ENCODE measurements at regions not wholly inside any gene's neighbourhood (a gene's known extent, or its start where the extent isn't known, plus 50 kb on each side); places are given as distances from the start of the nearest gene placed in this dataset.

DNA sequence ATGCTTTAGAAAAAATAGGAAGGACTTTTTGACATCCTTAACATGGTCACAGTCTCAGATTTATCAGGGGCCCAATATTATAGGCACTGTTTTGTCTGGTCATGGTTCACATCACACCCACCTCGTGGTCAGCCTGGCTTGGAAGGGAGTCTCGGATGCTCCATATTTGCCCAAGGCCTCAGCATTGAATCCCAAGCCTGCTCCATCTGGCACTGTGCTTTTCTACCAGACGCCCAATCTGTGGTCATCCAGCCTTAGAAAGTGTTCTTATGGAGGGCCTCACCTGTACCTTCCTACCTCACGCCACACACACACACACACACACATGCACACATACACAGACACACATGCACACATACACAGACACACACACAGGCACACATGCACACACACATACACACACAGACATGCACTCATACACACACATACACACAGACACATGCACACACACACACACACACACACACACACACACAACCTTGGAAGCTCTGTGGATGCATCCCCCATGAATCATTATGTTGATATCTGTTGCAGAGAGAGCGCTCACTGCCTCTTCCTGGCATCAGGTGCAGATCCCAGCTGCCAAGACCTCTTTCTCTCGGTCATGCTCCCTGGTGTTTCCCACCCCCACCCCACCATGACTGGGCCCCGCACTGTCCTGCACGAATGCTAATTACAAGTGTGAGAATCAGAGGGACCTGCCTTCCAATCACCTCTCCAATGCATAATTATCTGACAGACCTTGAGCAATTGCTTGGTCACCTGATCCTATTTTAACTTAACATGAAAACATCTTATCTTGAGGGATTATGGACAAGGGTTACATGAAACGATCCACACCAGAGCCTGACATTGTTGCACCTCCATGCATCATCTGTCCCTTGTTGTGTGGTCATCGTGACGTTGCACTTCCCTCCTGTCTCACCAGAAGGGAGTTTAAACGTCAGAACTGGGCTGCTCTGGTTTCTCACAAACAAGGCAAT lies 122.7 kb upstream of the TMEM72 start:
- peaks cover 0 to 15% of the 10 kb centered on the region in 2 experiments for H3K27me3 ChIP-seq (replicated peaks in 1 of 2; ENCODE audit: control insufficient read depth in 2 of 2, extremely low read depth in 1 of 2, insufficient read depth in 2 of 2, low read length in 1 of 2)
- DNase-seq (no peak), ATAC-seq (replicated peaks in 1 of 4) (no peak)
- Mint-ChIP-seq H3K27ac (no peak overlapping the region), H3K9me3 (no peaks in the 10 kb centered on the region), H3K4me3 (no peak overlapping the region), H3K27me3 (peaks cover 18 to 19% of the 10 kb centered on the region in 2 donors), H3K4me1 (no peaks in the 10 kb centered on the region), H3K36me3 (no peaks in the 10 kb centered on the region)
- no peaks in the 10 kb centered on the region for H3K4me1 ChIP-seq (ENCODE audit: control insufficient read depth in 1 of 2, extremely low read depth in 1 of 2, insufficient read depth in 2 of 2, low read length in 2 of 2)
- 78% methylated on average over 7 of the region's 12 CpGs for WGBS (ENCODE audit: insufficient coverage)
- CTCF ChIA-PET: no interaction called here
- no peak overlapping the region for H3K4me3 ChIP-seq (ENCODE audit: control insufficient read depth in 1 of 2, extremely low read depth in 1 of 2, low read length in 1 of 2)
- no peak overlapping the region for H3K27ac ChIP-seq (ENCODE audit: low read length)
- H3K36me3 ChIP-seq (ENCODE audit: control insufficient read depth in 2 of 2, extremely low read depth in 1 of 2, insufficient read depth in 1 of 2, low read length in 1 of 2): no peaks in the 10 kb centered on the region
- no peaks in the 10 kb centered on the region for H3K9me3 ChIP-seq
- POLR2A ChIA-PET: no interaction called here

DNA sequence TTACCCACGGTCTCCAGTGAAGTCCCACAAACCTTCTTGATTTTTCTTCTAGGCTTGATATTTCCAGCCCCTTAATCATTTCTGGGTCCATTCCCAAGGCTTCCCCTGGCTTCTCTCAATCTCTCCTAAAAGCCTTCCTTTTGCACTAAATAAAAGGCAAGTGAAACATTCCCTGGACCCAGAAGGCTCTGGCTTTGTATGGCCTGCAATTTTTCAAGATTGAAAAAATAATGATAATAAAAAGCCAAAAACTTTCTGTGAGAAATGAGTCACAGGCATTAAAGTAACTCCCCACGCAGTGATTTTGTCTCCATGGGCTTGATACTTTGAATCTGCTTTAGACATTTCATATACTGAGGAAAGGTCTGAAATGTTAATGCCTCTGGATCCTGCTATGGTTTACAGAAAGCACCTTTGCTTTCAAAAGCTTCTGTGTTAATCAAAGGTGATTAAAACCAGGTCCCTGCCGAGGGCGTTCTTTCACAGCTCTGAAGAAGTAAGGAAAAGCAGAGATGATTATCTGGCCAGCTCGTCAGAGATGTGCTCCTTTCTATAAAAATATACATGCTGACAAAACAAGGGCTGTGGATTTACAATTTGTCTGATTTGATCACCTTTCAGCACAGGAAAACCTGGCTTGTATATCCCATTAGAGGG lies 118.9 kb upstream of the TMEM72 start:
- CTCF ChIA-PET: no interaction called here
- H3K36me3 Mint-ChIP-seq: no peaks in the 10 kb centered on the region
- H3K4me1 Mint-ChIP-seq: no peaks in the 10 kb centered on the region
- no peak overlapping the region for H3K4me3 Mint-ChIP-seq
- H3K9me3 Mint-ChIP-seq: no peaks in the 10 kb centered on the region
- no peaks in the 10 kb centered on the region for H3K4me1 ChIP-seq (ENCODE audit: control insufficient read depth in 1 of 2, extremely low read depth in 1 of 2, insufficient read depth in 2 of 2, low read length in 2 of 2)
- H3K36me3 ChIP-seq (ENCODE audit: control insufficient read depth in 2 of 2, extremely low read depth in 1 of 2, insufficient read depth in 1 of 2, low read length in 1 of 2): no peaks in the 10 kb centered on the region
- DNase-seq: no peak
- H3K4me3 ChIP-seq (ENCODE audit: control insufficient read depth in 1 of 2, extremely low read depth in 1 of 2, low read length in 1 of 2): no peak overlapping the region
- H3K27me3 Mint-ChIP-seq: peaks cover 25 to 31% of the 10 kb centered on the region in 2 donors
- no peak for ATAC-seq (replicated peaks in 1 of 4)
- no peaks in the 10 kb centered on the region for H3K9me3 ChIP-seq
- POLR2A ChIA-PET: no interaction called here
- H3K27ac Mint-ChIP-seq: no peak overlapping the region
- WGBS (ENCODE audit: insufficient coverage): 59% methylated on average over 4 of the region's 5 CpGs
- H3K27me3 ChIP-seq (replicated peaks in 1 of 2; ENCODE audit: control insufficient read depth in 2 of 2, extremely low read depth in 1 of 2, insufficient read depth in 2 of 2, low read length in 1 of 2): peaks cover 0 to 17% of the 10 kb centered on the region in 2 experiments
- no peak overlapping the region for H3K27ac ChIP-seq (ENCODE audit: low read length)

DNA sequence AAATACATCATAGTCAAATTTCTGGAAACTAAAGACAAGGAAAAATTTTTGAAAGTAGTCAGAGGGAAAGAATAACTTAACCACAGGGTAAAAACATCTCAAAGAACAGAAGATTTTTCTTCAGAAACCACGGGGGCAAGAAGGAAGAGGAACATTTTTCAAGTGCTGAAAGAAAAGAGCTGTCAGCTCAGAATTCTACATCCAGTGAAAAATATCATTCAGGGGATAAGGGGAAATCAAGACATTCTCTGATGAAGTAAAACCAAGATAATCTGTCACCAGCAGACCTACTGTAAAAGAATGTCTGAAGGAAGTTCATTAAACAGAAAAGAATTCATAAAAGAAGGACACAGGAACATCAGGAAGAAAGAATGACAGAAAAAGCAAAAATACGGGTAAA lies 111.2 kb upstream of the TMEM72 start:
- DNase-seq: no peak
- Histone ChIP-seq H3K9me3 (no peaks in the 10 kb centered on the region), H3K36me3 (ENCODE audit: control insufficient read depth in 2 of 2, extremely low read depth in 1 of 2, insufficient read depth in 1 of 2, low read length in 1 of 2) (no peaks in the 10 kb centered on the region), H3K27ac (ENCODE audit: low read length) (no peak overlapping the region), H3K4me3 (ENCODE audit: control insufficient read depth in 1 of 2, extremely low read depth in 1 of 2, low read length in 1 of 2) (no peak overlapping the region), H3K4me1 (ENCODE audit: control insufficient read depth in 1 of 2, extremely low read depth in 1 of 2, insufficient read depth in 2 of 2, low read length in 2 of 2) (no peaks in the 10 kb centered on the region), H3K27me3 (replicated peaks in 1 of 2; ENCODE audit: control insufficient read depth in 2 of 2, extremely low read depth in 1 of 2, insufficient read depth in 2 of 2, low read length in 1 of 2) (peaks cover 0 to 9% of the 10 kb centered on the region in 2 experiments)
- Mint-ChIP-seq H3K27ac (no peak overlapping the region), H3K4me3 (no peak overlapping the region), H3K9me3 (no peaks in the 10 kb centered on the region), H3K4me1 (no peaks in the 10 kb centered on the region), H3K36me3 (no peaks in the 10 kb centered on the region), H3K27me3 (peaks cover 24 to 41% of the 10 kb centered on the region in 2 donors)
- POLR2A ChIA-PET: no interaction called here
- no CpG with 5 or more reads among the region's 2 CpGs for WGBS (ENCODE audit: insufficient coverage)
- no peak for ATAC-seq (replicated peaks in 1 of 4)
- CTCF ChIA-PET: no interaction called here

DNA sequence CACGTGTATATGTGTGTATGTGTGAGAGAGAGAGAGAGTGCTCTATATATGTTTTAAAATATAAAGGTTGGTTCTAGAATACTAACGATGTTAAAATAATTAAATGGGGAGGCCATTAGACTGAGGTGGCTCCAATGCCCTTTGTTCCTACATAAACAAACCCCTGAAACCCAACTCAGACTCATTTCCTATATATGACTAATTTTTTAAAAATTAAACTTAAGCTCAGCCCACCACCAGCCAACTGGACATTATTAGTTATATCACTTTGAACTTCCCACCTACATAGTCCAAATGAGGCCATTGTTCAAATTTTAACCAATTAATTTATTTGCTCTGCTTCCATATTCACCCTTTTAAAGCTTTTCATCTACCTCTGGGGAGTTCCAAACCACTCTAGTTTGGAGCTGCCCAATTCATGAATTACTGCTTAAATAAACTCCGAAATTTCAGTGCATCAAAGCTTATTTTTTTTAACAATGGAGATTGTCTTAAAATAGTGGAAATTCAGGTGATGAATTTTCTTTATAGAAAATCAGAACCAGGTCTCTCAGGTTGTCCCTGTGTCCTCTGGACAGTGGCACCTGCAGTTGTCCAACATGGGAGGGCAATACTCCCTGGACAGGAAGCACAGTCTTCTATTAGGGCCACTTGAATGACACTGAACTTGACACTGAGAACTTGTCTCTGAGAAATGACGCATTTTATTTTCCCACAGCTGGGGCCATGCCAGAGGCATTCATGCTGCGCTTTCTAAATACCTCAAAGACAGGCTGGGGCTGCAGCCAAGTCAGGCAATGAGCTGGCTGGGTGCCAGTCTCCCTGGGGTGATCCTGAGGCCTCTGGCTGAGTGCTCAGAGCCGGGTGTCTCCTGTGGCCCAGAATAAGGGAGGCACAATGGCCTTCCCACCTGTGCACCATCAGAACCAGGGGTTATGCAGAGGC lies 109.5 kb upstream of the TMEM72 start:
- ChIA-PET POLR2A (interaction anchor here in 1 of 2 donors (0.6 kb wide), 1 partner anchor 33 kb away, joined by 3 read pairs; no protein-coding TSS in a partner anchor), CTCF (no interaction called here)
- no peak overlapping the region for H3K4me3 Mint-ChIP-seq

DNA sequence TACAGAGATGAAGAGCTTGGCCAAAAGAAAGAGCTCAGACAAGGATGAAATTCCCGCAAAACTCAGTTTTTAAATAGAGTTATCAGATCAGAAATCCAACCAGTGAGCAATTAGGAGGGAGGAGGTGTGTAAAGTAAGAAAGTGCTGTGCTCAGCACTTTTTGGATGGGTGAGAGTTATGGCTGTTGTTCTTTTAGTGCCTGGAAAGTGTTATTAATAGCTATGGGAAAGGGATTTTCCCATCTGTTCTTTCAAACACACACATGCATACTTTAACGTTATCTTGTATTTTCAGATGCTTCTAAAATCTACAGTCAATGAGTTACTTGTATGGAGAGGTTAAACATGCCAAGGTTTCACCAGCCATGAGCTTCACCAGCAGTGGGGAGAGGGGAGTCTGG lies 107.3 kb upstream of the TMEM72 start:
- WGBS (ENCODE audit: insufficient coverage): 100% methylated on average over 1 of the region's 2 CpGs
- no peaks in the 10 kb centered on the region for H3K4me1 ChIP-seq (ENCODE audit: control insufficient read depth in 1 of 2, extremely low read depth in 1 of 2, insufficient read depth in 2 of 2, low read length in 2 of 2)
- H3K4me1 Mint-ChIP-seq: no peaks in the 10 kb centered on the region
- H3K27me3 Mint-ChIP-seq: peaks cover 17 to 24% of the 10 kb centered on the region in 2 donors
- no peaks in the 10 kb centered on the region for H3K36me3 Mint-ChIP-seq
- H3K4me3 Mint-ChIP-seq: no peak overlapping the region
- CTCF ChIA-PET: no interaction called here
- H3K27ac ChIP-seq (ENCODE audit: low read length): no peak overlapping the region
- DNase-seq: no peak
- no peaks in the 10 kb centered on the region for H3K36me3 ChIP-seq (ENCODE audit: control insufficient read depth in 2 of 2, extremely low read depth in 1 of 2, insufficient read depth in 1 of 2, low read length in 1 of 2)
- H3K9me3 ChIP-seq: no peaks in the 10 kb centered on the region
- peaks cover 0 to 7% of the 10 kb centered on the region in 2 experiments for H3K27me3 ChIP-seq (replicated peaks in 1 of 2; ENCODE audit: control insufficient read depth in 2 of 2, extremely low read depth in 1 of 2, insufficient read depth in 2 of 2, low read length in 1 of 2)
- POLR2A ChIA-PET: no interaction called here
- H3K27ac Mint-ChIP-seq: no peak overlapping the region
- no peaks in the 10 kb centered on the region for H3K9me3 Mint-ChIP-seq
- no peak overlapping the region for H3K4me3 ChIP-seq (ENCODE audit: control insufficient read depth in 1 of 2, extremely low read depth in 1 of 2, low read length in 1 of 2)
- no peak for ATAC-seq (replicated peaks in 1 of 4)

More for the DNA sequence above, 109.5 kb upstream of the TMEM72 start:
- 59% methylated on average over 2 of the region's 6 CpGs for WGBS (ENCODE audit: insufficient coverage)
- H3K27ac Mint-ChIP-seq: no peak overlapping the region
- Histone ChIP-seq H3K4me1 (ENCODE audit: control insufficient read depth in 1 of 2, extremely low read depth in 1 of 2, insufficient read depth in 2 of 2, low read length in 2 of 2) (no peaks in the 10 kb centered on the region), H3K4me3 (ENCODE audit: control insufficient read depth in 1 of 2, extremely low read depth in 1 of 2, low read length in 1 of 2) (no peak overlapping the region), H3K27ac (ENCODE audit: low read length) (no peak overlapping the region), H3K27me3 (replicated peaks in 1 of 2; ENCODE audit: control insufficient read depth in 2 of 2, extremely low read depth in 1 of 2, insufficient read depth in 2 of 2, low read length in 1 of 2) (peaks cover 0 to 8% of the 10 kb centered on the region in 2 experiments), H3K36me3 (ENCODE audit: control insufficient read depth in 2 of 2, extremely low read depth in 1 of 2, insufficient read depth in 1 of 2, low read length in 1 of 2) (no peaks in the 10 kb centered on the region), H3K9me3 (no peaks in the 10 kb centered on the region)
- peaks cover 24 to 39% of the 10 kb centered on the region in 2 donors for H3K27me3 Mint-ChIP-seq
- DNase-seq: no peak
- H3K9me3 Mint-ChIP-seq: no peaks in the 10 kb centered on the region
- no peaks in the 10 kb centered on the region for H3K4me1 Mint-ChIP-seq
- no peak for ATAC-seq (replicated peaks in 1 of 4)
- no peaks in the 10 kb centered on the region for H3K36me3 Mint-ChIP-seq

DNA sequence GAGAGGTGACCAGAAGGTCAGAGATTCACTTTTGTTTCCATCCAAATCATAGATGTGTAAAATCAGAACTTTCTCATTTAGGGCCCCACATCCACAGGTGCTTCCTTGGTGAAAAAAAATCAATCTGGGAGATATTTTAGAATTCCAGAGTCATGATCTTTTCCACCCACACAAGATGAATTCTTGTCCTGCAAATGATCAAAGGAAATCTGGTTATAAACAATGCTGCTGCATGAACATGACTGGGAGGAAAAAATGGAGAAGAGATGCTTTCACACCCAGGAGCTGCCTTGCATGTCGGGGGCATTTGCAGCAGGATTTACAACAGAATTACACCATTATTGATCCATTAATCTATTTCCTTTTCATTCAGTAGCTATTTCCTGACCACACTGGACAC lies 106.5 kb upstream of the TMEM72 start:
- H3K4me1 Mint-ChIP-seq: no peaks in the 10 kb centered on the region
- no peak overlapping the region for H3K4me3 Mint-ChIP-seq
- H3K36me3 ChIP-seq (ENCODE audit: control insufficient read depth in 2 of 2, extremely low read depth in 1 of 2, insufficient read depth in 1 of 2, low read length in 1 of 2): no peaks in the 10 kb centered on the region
- ATAC-seq (replicated peaks in 1 of 4) (no peak), DNase-seq (no peak)
- no peaks in the 10 kb centered on the region for H3K4me1 ChIP-seq (ENCODE audit: control insufficient read depth in 1 of 2, extremely low read depth in 1 of 2, insufficient read depth in 2 of 2, low read length in 2 of 2)
- H3K4me3 ChIP-seq (ENCODE audit: control insufficient read depth in 1 of 2, extremely low read depth in 1 of 2, low read length in 1 of 2): no peak overlapping the region
- POLR2A ChIA-PET: no interaction called here
- peaks cover 0 to 7% of the 10 kb centered on the region in 2 experiments for H3K27me3 ChIP-seq (replicated peaks in 1 of 2; ENCODE audit: control insufficient read depth in 2 of 2, extremely low read depth in 1 of 2, insufficient read depth in 2 of 2, low read length in 1 of 2)
- CTCF ChIA-PET: no interaction called here
- no peak overlapping the region for H3K27ac Mint-ChIP-seq
- no CpG with 5 or more reads among the region's 1 CpG for WGBS (ENCODE audit: insufficient coverage)
- no peak overlapping the region for H3K27ac ChIP-seq (ENCODE audit: low read length)
- no peaks in the 10 kb centered on the region for H3K9me3 ChIP-seq
- no peaks in the 10 kb centered on the region for H3K36me3 Mint-ChIP-seq
- H3K9me3 Mint-ChIP-seq: no peaks in the 10 kb centered on the region
- H3K27me3 Mint-ChIP-seq: peaks cover 16 to 23% of the 10 kb centered on the region in 2 donors
